CD4-positive, alpha-beta T cell treated with Interleukin-2 at 100 ng/mL for 4 hours (primary cell): ENCODE measurements at regions not wholly inside any gene's neighbourhood (a gene's known extent, or its start where the extent isn't known, plus 50 kb on each side); places are given as distances from the start of the nearest gene placed in this dataset.
"Not testable (repeated sequence)": the region's sequence is repeated elsewhere in the genome, so short reads cannot be mapped to it uniquely, and the experiment has no call there.

Experiments used
- DNase-seq: peaks from one replicate; pipeline ENCODE4 v3.0.0-alpha.2; 2020; ENCODE audit warnings: low spot score

DNA sequence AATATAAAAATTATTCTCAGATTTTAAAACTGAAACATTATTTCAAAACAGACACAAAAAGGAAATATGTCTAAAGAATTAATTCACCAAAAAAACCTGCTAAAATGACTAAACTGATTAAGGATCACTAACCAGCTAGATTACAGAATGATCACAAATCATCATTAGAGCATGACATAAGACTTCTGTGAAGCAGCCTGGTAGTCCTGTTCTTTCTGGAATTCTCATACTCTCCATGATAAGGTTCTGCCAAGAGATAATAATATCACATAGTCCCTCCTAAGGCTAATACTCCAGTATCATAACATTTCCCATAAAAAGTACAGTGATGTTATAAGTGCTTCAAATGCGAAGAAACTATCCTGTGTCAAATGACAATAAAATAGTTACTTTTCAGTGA is 1814.9 kb downstream of the SLITRK5 start:
- no peak for DNase-seq

GRCh38 chr13:89486709-89487108 is 1815.5 kb downstream of the SLITRK5 start:
- DNase-seq, result no peak

DNA sequence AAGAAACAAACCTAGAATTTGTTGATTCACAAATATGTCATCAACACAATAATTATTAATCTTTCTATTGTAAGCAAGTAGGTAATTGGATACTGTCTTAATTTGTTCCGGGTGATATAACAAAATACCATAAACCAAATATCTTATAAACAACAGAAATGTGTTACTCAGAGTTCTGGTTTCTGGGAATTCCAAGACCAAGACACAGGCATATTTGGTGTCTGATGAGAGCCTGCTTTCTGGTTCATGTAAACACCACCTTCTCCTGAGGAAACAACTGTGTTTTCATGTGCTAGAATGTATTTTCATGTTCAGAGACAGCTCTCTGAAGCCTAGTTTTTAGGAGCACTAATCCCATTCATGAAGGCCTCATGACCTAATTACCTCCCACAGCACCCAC is 1819.5 kb downstream of the SLITRK5 start:
- DNase-seq, result no peak

DNA sequence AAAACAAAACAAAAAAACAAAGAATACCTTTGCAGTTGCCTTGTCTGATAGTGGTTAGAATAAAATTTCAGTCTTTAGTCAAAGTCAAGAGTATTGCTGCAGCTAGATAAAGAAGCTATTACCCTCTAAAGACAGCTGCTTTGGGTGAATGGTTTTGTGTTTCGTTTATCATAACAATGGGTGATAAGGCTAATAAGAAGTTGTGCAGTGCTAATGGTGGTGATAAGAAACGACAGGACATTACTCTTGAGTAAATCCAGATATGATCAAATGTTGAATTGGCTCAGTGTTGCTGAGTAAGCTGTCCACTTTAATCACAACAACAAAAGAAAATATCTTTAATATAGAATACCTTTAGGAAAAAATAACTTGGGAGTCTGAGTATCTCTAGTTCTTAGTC is 1825.3 kb downstream of the SLITRK5 start:
- DNase-seq, result no peak

DNA sequence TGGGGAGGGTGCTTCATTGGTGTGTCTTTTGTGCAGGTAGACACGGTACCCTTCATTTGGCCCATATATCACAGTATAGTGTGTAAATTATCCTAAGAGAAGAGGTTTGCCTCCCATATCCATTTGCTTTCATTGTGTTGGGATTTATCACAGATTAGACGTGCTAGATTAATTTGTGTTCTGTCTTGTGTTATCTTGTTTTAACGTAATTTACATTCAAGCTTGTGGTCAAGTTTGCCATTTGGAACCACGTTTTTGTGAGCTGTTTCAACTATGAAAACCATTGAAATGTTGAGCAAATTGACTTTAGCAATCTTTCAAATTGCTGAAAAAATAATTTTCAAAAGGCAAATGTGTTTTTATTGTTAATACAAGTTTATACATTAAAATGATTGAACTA is 1826.5 kb downstream of the SLITRK5 start:
- no peak for DNase-seq

GRCh38 chr13:89502286-89502685 is 1831.1 kb downstream of the SLITRK5 start:
- DNase-seq, result no peak

DNA sequence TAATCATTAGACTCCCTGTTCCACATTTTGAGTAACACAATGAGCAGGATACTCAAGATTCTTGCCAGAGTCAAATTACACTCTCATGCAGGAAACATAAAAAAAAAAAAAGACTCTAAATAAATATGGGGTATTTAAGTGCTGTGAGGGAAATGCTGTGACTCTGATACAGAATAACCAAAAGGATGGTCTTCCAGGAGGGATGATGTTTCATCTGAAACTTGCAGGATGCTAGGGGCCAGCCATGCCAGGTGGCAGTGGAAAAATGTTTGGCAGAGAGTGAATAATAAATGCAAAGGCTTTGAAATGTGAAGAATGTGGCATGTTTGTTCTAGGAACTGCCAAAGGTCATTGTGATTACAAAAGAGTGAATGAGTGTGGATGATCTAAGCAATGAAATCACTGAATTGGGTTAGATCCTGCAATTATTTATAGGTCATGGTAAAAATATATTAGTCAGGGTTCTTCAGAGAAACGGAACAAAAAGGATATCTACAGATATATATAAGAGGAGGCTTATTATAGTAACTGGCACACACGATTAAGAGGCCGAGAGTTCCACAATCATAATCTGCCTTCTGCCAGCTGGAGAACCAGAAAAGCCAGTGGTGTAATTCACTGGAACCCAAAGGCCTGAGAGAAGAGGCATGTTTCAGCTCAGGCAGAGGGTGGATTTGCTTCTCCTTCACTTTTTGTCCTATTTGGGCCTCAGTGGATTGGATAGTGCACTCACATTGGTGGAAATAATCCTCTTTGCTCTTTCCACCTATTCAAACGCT is 1832.8 kb upstream of the MIR17HG start:
- no peak for DNase-seq

GRCh38 chr13:89515948-89516347 is 1831.5 kb upstream of the MIR17HG start:
- DNase-seq, result no peak

DNA sequence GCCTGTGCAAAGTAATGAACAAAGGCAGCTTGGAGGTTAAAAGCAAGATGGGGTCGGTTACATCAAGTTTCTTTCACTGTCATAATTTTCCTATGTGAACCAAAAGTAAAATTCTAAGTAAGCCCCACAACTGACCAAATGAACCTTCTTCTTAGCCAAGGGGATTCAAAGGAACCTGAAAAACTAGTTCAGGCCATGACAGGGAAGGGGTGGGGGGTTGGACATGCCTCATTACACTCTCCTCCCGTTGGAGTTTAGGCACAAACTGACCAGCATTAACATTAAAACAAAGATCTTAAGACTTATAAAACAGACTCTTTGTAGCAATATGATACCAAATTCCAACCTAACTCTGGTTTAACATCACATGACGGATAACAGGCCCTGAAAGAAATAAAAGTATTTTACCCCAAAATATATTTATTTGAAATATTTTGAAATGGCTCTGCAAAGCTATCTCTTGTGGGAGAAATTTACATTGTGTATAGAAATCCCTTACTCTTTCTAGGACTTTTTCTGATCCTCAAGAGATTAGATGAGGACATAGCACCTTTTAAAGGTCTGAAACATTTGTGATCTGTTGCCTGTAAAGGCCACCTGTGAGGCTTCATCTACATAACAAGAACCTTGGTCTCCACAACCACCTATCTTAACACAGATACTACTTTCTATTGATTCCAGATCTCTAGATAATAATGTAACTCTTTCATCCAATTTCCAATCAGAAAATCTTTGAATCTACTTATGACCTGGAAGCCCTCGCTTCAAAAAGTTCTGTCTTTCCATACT is 1829.0 kb upstream of the MIR17HG start:
- DNase-seq, result no peak

- no peak for DNase-seq
These were observed 1827.0 kb upstream of the MIR17HG start for GRCh38 chr13:89520468-89520867.

- not testable (repeated sequence) for DNase-seq
These were observed 1825.8 kb upstream of the MIR17HG start for GRCh38 chr13:89521672-89522071.

- DNase-seq, result no peak
These were observed 1806.1 kb upstream of the MIR17HG start for GRCh38 chr13:89541091-89542030.

- no peak for DNase-seq
These were observed 1796.5 kb upstream of the MIR17HG start for GRCh38 chr13:89550938-89551337.

GRCh38 chr13:89554801-89555200 is 1792.7 kb upstream of the MIR17HG start:
- no peak for DNase-seq

DNA sequence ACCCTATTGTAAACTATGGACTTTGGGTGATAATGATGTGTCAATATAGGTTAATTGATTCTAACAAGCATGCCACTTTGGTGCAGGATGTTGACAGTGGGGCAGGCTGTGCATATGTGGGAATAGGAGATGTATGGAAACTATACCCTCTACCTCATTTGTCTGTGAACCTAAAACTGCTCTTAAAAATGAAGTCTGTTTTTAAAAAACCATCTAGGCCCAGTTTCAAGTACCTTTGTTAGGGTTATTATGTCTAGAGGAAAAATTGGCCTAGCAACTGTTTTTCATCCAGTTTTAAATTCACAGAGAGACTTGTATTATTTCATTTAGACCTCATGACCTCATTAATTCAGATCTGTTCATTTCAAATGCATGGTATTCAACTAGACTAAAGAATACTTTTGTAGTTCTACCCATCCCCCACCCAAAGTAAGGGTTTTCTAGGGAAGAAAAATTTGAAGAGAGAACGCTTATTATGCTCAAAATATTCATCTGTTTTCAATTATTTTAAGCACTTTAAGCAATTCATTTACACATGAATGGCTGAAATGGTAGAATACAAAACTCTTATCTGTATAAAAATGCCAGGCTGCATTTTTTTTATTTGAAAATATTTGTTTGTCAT is 1781.9 kb upstream of the MIR17HG start:
- DNase-seq, result no peak

- DNase-seq, result no peak
These were observed 1780.5 kb upstream of the MIR17HG start for GRCh38 chr13:89567025-89567424.

DNA sequence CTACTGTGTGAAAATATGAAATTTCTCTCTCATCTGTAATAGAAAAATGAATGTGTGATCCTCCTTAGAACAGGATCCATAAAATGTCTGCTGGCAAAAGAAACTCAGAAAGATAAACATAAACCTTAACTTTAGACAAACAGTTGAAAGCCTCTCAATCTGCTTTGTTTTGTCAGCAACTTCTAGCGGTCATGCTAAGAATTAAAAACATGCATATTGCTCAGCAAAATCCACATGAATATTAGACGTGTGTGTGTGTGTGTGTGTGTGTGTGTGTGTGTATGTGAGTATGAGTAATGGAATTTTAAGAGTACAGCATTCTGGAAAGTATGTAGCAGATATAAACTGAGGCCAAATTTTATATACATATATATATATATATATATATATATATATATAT is 1779.2 kb upstream of the MIR17HG start:
- DNase-seq, result no peak

DNA sequence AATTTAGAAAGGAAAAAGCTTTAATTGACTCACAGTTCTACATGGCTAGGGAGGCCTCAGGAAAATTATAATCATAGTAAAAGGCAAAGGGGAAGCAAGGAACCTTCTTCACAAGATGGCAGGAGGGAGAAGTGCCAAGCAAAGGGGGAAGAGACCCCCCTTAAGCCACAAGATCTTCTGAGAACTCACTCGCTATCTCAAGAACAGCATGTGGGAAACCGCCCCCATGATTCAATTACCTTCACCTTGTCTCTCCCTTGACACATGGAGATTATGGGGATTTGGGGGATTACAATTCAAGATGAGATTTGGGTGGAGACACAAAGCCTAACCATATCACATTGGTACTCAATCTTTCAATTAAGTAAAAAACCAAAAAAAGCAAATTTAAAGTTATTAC is 1778.7 kb upstream of the MIR17HG start:
- no peak for DNase-seq

DNA sequence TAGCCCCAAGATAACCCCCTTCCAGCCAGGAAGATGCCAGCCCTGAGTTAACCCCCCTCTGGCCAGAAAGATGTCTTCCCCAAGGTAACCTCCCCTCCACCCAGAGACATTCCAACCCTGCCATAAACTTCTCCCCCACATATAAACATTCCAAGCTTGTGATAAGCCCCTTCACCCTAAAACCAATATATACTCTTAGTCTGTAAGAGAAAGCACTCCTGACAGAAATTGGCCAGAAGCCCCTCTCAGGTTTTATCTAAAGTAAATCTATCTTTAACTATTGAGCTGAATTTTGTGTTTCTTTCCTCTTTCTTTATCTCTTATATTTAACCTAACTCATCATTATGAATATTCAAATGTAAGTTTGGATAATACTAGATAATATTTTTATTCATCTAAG is 1775.8 kb upstream of the MIR17HG start:
- no peak for DNase-seq

- no peak for DNase-seq
These were observed 1773.4 kb upstream of the MIR17HG start for GRCh38 chr13:89574077-89574476.

GRCh38 chr13:89577301-89577700 is 1770.2 kb upstream of the MIR17HG start:
- DNase-seq, result no peak

DNA sequence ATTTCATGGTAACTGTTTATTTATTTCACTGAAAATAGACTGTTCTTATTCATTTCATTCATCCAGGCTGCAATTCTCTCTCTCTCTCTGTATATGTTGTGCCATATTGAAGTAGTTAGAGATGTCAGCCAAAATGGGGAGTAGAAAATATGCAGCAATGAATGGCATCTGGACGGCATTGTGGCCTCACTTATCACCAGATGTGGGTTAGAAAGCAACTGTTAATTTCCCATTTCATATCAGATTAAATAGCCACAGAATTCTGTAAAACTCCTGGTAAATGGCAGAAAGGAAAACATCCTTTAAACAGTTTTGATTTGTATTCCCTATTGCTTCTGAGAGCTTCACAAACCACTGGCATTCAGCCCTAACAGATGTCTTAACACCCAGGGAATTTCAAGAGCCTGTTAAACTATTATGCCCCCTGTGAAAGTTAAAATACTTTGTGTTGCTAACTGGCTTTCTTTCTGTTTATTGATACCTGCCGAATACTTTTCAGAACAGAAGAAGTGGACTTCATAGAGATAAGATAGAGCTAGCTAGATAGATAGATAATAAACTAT is 1763.3 kb upstream of the MIR17HG start:
- DNase-seq, result no peak
